ENCODE measurements at regions not wholly inside any gene's neighbourhood (a gene's known extent, or its start where the extent isn't known, plus 50 kb on each side); places are given as distances from the start of the nearest gene placed in this dataset.

DNA sequence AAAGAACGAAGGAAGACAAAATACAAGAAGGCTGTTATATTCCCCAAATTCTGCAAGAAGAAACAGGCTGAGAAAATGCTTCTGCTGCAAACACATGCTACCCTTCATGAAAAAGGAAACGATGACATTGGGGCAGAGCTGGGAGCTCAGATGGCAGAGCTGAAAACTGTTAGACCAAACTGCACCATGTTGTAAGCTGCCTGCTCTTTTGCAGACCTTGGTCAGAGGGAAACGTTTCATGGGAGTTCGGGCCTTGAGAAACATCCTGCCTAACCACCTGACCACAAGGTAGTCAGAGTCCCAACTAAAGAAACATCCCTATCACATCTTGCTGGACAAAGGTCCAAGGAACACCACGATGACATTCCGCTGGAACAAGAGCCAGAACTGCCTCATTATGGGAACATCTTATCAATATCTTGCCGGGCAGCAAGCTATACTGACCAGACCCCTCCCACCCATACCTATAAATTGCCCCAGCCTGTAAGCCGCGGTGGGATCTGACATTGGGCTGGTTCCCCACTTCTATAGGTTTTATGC is 110.7 kb upstream of the CTSC start:
- whole genome bisulfite sequencing, 2 donors, result 77 to 80% methylated on average over 9 of the region's 9 CpGs
- TF ChIP-seq EP300 (IDR thresholded peaks at IDR 0.05) (no peak), CTCF (IDR thresholded peaks at IDR 0.05) (no peak)

DNA sequence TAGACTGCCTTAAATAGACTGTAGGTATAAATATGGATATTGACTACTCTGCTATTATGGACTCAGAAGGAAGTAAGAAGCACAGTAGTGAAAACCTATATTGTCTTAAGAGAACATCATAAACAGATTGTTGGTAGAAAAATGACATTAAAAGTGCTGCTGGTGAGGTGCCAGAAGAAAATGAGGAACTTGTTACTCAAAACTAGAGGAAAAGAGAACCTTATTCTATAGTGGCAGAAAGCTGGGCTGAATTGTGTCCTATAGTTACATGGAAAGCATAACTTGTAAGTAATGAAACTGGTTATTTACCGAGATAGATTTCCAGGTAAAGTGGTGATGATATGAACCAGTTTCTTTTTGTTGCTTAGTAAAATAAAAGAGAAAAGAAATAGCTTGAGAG is 109.7 kb upstream of the CTSC start:
- no peaks in the 10 kb centered on the region for H3K9me3 ChIP-seq
- TF ChIP-seq CTCF (IDR thresholded peaks at IDR 0.05) (no peak), POLR2A (IDR thresholded peaks at IDR 0.05) (no peak), EP300 (IDR thresholded peaks at IDR 0.05) (no peak), POLR2AphosphoS5 (IDR thresholded peaks at IDR 0.05) (no peak)
- DNase-seq (no peak), ATAC-seq (ENCODE audit: low FRiP score in 2 of 2) (no peak)
- H3K27ac ChIP-seq, result no peak overlapping the region
- 64 to 74% methylated on average over 1 of the region's 1 CpG for WGBS, 2 donors
- no peaks in the 10 kb centered on the region for H3K4me1 ChIP-seq
- H3K4me3 ChIP-seq, result no peak overlapping the region
- H3K36me3 ChIP-seq, result no peaks in the 10 kb centered on the region
- H3K27me3 ChIP-seq, result no peaks in the 10 kb centered on the region

More for the DNA sequence above, 110.7 kb upstream of the CTSC start:
- Histone ChIP-seq H3K27me3 (no peaks in the 10 kb centered on the region), H3K4me1 (no peaks in the 10 kb centered on the region), H3K9me3 (no peaks in the 10 kb centered on the region), H3K27ac (no peak overlapping the region), H3K36me3 (no peaks in the 10 kb centered on the region), H3K4me3 (no peak overlapping the region)
- DNase-seq (no peak), ATAC-seq (ENCODE audit: low FRiP score in 2 of 2) (no peak)

DNA sequence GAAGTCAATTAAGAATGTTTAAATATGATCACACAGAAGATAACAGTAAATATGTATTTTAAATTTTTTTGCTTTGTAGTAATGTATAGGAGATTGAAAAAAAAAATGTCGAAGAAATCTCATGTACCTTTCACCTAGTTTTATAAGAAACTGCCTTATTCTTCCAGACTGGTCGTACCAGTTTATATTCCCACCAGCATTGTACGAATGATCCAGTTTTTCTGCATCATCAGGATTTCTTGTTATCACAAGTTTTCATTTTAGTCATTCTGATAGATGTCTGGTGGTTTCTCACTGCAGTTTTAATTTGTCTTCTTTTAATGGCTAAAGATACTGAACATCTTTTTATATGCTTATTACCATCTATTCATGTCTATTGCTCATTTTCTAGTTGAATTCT is 101.8 kb upstream of the CTSC start:
- Histone ChIP-seq H3K27ac (no peak overlapping the region), H3K27me3 (no peaks in the 10 kb centered on the region), H3K36me3 (no peaks in the 10 kb centered on the region), H3K4me1 (no peaks in the 10 kb centered on the region), H3K4me3 (no peak overlapping the region), H3K9me3 (no peaks in the 10 kb centered on the region)
- no peak for TF ChIP-seq CTCF (IDR thresholded peaks at IDR 0.05)
- no peak for TF ChIP-seq POLR2A (IDR thresholded peaks at IDR 0.05)
- DNase-seq (no peak), ATAC-seq (ENCODE audit: low FRiP score in 2 of 2) (no peak)
- 78 to 81% methylated on average over 3 of the region's 3 CpGs for WGBS, 2 donors

DNA sequence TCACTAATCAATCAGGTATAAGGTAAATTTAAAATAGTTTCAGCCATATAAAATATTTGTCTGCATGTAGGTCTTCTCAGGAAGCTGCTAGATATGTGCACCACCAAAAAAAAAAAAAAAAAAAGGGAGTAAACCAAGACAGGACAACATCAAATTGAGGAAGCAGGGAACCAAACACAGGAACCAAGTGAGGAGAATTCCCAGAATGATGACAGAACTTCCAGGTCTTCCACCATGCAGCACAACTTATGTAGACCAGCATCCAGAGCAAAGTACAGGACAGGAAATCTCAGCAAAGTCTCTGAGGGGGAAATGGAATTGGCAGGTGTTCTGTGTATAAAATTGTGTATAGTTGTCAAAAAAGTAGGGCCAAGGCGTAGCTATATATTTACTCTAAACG is 101.2 kb upstream of the CTSC start:
- no peak for TF ChIP-seq POLR2AphosphoS5 (IDR thresholded peaks at IDR 0.05)
- no peak for TF ChIP-seq POLR2A (IDR thresholded peaks at IDR 0.05)
- no peak for TF ChIP-seq EP300 (IDR thresholded peaks at IDR 0.05)
- TF ChIP-seq CTCF (IDR thresholded peaks at IDR 0.05), result no peak
- H3K4me1 ChIP-seq, result no peaks in the 10 kb centered on the region
- no peaks in the 10 kb centered on the region for H3K36me3 ChIP-seq
- ATAC-seq (ENCODE audit: low FRiP score in 2 of 2), result no peak
- WGBS, 2 donors, result 53 to 64% methylated on average over 2 of the region's 2 CpGs
- no peaks in the 10 kb centered on the region for H3K9me3 ChIP-seq
- no peak overlapping the region for H3K4me3 ChIP-seq
- DNase-seq, result no peak
- no peak overlapping the region for H3K27ac ChIP-seq
- no peaks in the 10 kb centered on the region for H3K27me3 ChIP-seq

DNA sequence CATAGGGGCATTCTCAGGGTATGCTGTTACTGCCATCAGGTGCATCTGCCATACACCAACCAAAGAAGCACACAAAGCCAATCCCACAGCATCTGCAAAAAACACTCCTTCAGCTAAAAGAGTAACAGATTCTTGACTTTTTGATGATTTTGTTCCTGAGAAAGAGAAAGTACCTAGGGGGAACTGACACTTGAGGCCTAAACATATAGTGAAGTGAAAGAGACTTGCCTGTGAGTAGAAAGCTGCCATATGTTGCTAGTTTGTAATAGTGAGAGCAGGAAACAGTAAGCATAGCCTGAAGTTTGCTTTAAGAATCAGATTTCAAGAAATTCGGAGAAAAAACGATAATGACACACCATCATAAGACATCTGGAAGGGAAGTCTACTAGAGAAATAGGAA is 97.9 kb upstream of the CTSC start:
- Histone ChIP-seq H3K27me3 (no peaks in the 10 kb centered on the region), H3K4me1 (no peaks in the 10 kb centered on the region), H3K9me3 (no peaks in the 10 kb centered on the region), H3K27ac (no peak overlapping the region), H3K4me3 (no peak overlapping the region), H3K36me3 (no peaks in the 10 kb centered on the region)
- DNase-seq (no peak), ATAC-seq (ENCODE audit: low FRiP score in 2 of 2) (no peak)
- WGBS, 2 donors, result 63 to 73% methylated on average over 2 of the region's 2 CpGs
- TF ChIP-seq CTCF (IDR thresholded peaks at IDR 0.05), result no peak
- no peak for TF ChIP-seq POLR2AphosphoS5 (IDR thresholded peaks at IDR 0.05)
- no peak for TF ChIP-seq POLR2A (IDR thresholded peaks at IDR 0.05)
- no peak for TF ChIP-seq EP300 (IDR thresholded peaks at IDR 0.05)
